OCI-M2 (cell line): ENCODE measurements at regions not wholly inside any gene's neighbourhood (a gene's known extent, or its start where the extent isn't known, plus 50 kb on each side); places are given as distances from the start of the nearest gene placed in this dataset.
"Not testable (repeated sequence)": the region's sequence is repeated elsewhere in the genome, so short reads cannot be mapped to it uniquely, and the experiment has no call there.

ENCODE experiments used
- DNase-seq: peaks from one replicate; lab custom pipeline; 2025; ENCODE audit not compliant: unreplicated experiment; lab: John Stamatoyannopoulos, UW

- DNase-seq, result no peak
Observed at GRCh38 chr1:104018922-104019674, 269.4 kb downstream of the AMY1C start.

GRCh38 chr1:104019675-104020049 is 270.0 kb downstream of the AMY1C start:
- DNase-seq, result no peak

- no peak for DNase-seq
Observed at GRCh38 chr1:104028416-104029035, 278.8 kb downstream of the AMY1C start.

- no peak for DNase-seq
Observed at GRCh38 chr1:104029456-104029970, 279.8 kb downstream of the AMY1C start.

GRCh38 chr1:104056786-104057185 is 307.1 kb downstream of the AMY1C start:
- no peak for DNase-seq

- not testable (repeated sequence) for DNase-seq
Observed at GRCh38 chr1:104057219-104057898, 307.7 kb downstream of the AMY1C start.

- not testable (repeated sequence) for DNase-seq
Observed at GRCh38 chr1:104061637-104062036, 311.9 kb downstream of the AMY1C start.

- DNase-seq, result no peak
Observed at GRCh38 chr1:104064399-104064798, 314.7 kb downstream of the AMY1C start.

- no peak for DNase-seq
Observed at GRCh38 chr1:104072915-104073371, 323.2 kb downstream of the AMY1C start.

- DNase-seq, result no peak
Observed at GRCh38 chr1:104073463-104073902, 323.8 kb downstream of the AMY1C start.

- no peak for DNase-seq
Observed at GRCh38 chr1:104082221-104082620, 332.5 kb downstream of the AMY1C start.

GRCh38 chr1:104084380-104084779 is 334.7 kb downstream of the AMY1C start:
- DNase-seq, result no peak

- no peak for DNase-seq
Observed at GRCh38 chr1:104092698-104093097, 343.0 kb downstream of the AMY1C start.

GRCh38 chr1:104098837-104099236 is 349.1 kb downstream of the AMY1C start:
- no peak for DNase-seq

GRCh38 chr1:104100115-104100514 is 350.4 kb downstream of the AMY1C start:
- DNase-seq, result no peak

GRCh38 chr1:104105465-104105864 is 355.8 kb downstream of the AMY1C start:
- no peak for DNase-seq

GRCh38 chr1:104120525-104120924 is 370.8 kb downstream of the AMY1C start:
- DNase-seq, result no peak

GRCh38 chr1:104121271-104121670 is 371.6 kb downstream of the AMY1C start:
- no peak for DNase-seq

GRCh38 chr1:104125266-104125665 is 375.6 kb downstream of the AMY1C start:
- no peak for DNase-seq

- no peak for DNase-seq
Observed at GRCh38 chr1:104125970-104126369, 376.3 kb downstream of the AMY1C start.

- DNase-seq, result no peak
Observed at GRCh38 chr1:104132382-104132973, 382.8 kb downstream of the AMY1C start.
